ENCODE measurements at regions not wholly inside any gene's neighbourhood (a gene's known extent, or its start where the extent isn't known, plus 50 kb on each side); places are given as distances from the start of the nearest gene placed in this dataset.

DNA sequence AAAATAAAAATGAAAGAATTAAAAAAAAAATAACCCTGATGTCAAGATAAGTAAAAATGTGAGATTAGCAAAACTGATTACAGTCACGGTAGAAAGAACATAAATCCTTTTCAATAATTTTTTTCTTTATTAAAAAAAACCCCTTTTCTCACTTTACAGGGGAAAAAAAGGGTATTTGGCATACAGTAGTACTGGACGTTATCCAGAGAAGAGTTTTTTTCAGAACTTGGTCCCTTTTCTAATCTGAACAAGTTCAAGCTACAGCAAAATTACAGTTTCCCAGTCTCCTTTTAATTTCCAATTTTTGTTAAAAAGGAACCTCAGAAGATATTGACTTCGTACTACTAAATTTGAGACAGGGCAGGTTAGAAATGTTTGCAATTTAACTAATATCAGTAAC lies 134.7 kb upstream of the DCN start:
- no peak for TF ChIP-seq EZH2phosphoT487 (IDR thresholded peaks at IDR 0.05; ENCODE audit: low read length)
- no peak overlapping the region for H3K4me2 ChIP-seq (ENCODE audit: low read depth, low read length)
- no peaks in the 10 kb centered on the region for H3K9me3 ChIP-seq (replicated peaks; ENCODE audit: insufficient read depth, low read length)
- H3F3A ChIP-seq (ENCODE audit: insufficient read depth, low read length), result no peaks in the 10 kb centered on the region
- H3K79me2 ChIP-seq (ENCODE audit: low read length), result no peaks in the 10 kb centered on the region
- H3K36me3 ChIP-seq (replicated peaks; ENCODE audit: insufficient read depth, low read length), result no peaks in the 10 kb centered on the region
- no peak overlapping the region for H3K4me3 ChIP-seq (ENCODE audit: low read length)
- no peak overlapping the region for H3K27ac ChIP-seq (ENCODE audit: low read length)
- H3K4me1 ChIP-seq (ENCODE audit: low read length), result no peaks in the 10 kb centered on the region
- no peak overlapping the region for H2AFZ ChIP-seq (ENCODE audit: low read length)
- H3K9ac ChIP-seq (ENCODE audit: low read length), result no peak overlapping the region
- H3K9me2 ChIP-seq (replicated peaks; ENCODE audit: insufficient read depth, low read length), result no peaks in the 10 kb centered on the region
- no peak for DNase-seq
- no peaks in the 10 kb centered on the region for H4K20me1 ChIP-seq (ENCODE audit: insufficient read depth, low read length)
- H3K27me3 ChIP-seq (replicated peaks; ENCODE audit: insufficient read depth, low read length), result no peaks in the 10 kb centered on the region

- H3F3A ChIP-seq (ENCODE audit: insufficient read depth, low read length), result no peaks in the 10 kb centered on the region
- H3K27me3 ChIP-seq (replicated peaks; ENCODE audit: insufficient read depth, low read length), result no peaks in the 10 kb centered on the region
- H3K4me3 ChIP-seq (ENCODE audit: low read length), result no peak overlapping the region
- H3K9me2 ChIP-seq (replicated peaks; ENCODE audit: insufficient read depth, low read length), result no peaks in the 10 kb centered on the region
- H4K20me1 ChIP-seq (ENCODE audit: insufficient read depth, low read length), result no peaks in the 10 kb centered on the region
- no peaks in the 10 kb centered on the region for H3K9me3 ChIP-seq (replicated peaks; ENCODE audit: insufficient read depth, low read length)
- no peak overlapping the region for H3K4me2 ChIP-seq (ENCODE audit: low read depth, low read length)
- no peaks in the 10 kb centered on the region for H3K36me3 ChIP-seq (replicated peaks; ENCODE audit: insufficient read depth, low read length)
- H3K79me2 ChIP-seq (ENCODE audit: low read length), result no peaks in the 10 kb centered on the region
- no peak overlapping the region for H3K9ac ChIP-seq (ENCODE audit: low read length)
- no peak for DNase-seq
- H2AFZ ChIP-seq (ENCODE audit: low read length), result no peak overlapping the region
- H3K4me1 ChIP-seq (ENCODE audit: low read length), result no peaks in the 10 kb centered on the region
- H3K27ac ChIP-seq (ENCODE audit: low read length), result no peak overlapping the region
- TF ChIP-seq EZH2 (optimal IDR thresholded peaks at IDR 0.05; ENCODE audit: low read depth, low read length) (no peak), CTCF (IDR thresholded peaks at IDR 0.05; ENCODE audit: low read length) (no peak), EZH2phosphoT487 (IDR thresholded peaks at IDR 0.05; ENCODE audit: low read length) (no peak)
Observed at GRCh38 chr12:91316907-91317269, 134.3 kb upstream of the DCN start.

DNA sequence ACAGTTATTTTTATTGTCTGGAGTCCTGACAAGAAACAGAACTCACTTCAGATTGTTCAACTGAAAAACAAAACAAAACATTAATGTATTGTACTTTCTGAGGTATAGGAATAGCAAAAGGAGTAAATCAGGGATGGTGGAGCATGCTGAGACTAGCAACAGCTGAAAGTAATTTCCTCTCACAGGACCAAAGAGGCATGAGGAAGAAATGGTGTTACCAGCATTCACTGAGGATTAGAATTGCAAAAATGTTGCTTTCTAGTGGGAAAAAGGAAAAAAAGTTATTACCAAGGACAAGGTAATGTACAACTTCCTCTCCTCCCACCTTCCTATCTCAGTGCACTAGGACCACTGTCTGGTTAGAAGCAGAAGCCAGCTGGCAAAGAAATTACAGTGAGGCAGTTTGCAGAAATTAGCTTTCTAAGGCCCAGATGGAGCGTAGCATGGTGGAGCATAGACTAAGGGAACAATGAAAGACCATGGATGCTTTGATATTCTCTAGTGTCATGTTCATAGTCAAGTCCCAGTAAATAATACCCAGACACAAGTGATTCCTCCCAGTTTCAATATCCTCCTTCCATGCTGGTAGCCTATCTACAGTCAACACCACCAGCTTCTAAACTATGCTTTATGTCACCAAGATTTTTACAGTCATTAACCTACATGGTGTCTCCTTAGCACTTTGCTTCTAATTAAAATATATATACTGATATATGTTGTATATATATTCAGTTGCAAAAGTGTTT lies 133.7 kb upstream of the DCN start:
- Histone ChIP-seq H3K9me2 (replicated peaks; ENCODE audit: insufficient read depth, low read length) (no peaks in the 10 kb centered on the region), H3K27ac (ENCODE audit: low read length) (no peak overlapping the region), H3K4me3 (ENCODE audit: low read length) (no peak overlapping the region), H3K4me1 (ENCODE audit: low read length) (no peaks in the 10 kb centered on the region), H3K27me3 (replicated peaks; ENCODE audit: insufficient read depth, low read length) (no peaks in the 10 kb centered on the region), H3K9me3 (replicated peaks; ENCODE audit: insufficient read depth, low read length) (no peaks in the 10 kb centered on the region), H3K79me2 (ENCODE audit: low read length) (no peaks in the 10 kb centered on the region), H3K36me3 (replicated peaks; ENCODE audit: insufficient read depth, low read length) (no peaks in the 10 kb centered on the region), H3F3A (ENCODE audit: insufficient read depth, low read length) (no peaks in the 10 kb centered on the region), H2AFZ (ENCODE audit: low read length) (no peak overlapping the region), H3K9ac (ENCODE audit: low read length) (no peak overlapping the region), H3K4me2 (ENCODE audit: low read depth, low read length) (no peak overlapping the region), H4K20me1 (ENCODE audit: insufficient read depth, low read length) (no peaks in the 10 kb centered on the region)
- DNase-seq, result no peak
- TF ChIP-seq EZH2phosphoT487 (IDR thresholded peaks at IDR 0.05; ENCODE audit: low read length) (no peak), CTCF (IDR thresholded peaks at IDR 0.05; ENCODE audit: low read length) (no peak), EZH2 (optimal IDR thresholded peaks at IDR 0.05; ENCODE audit: low read depth, low read length) (no peak)

DNA sequence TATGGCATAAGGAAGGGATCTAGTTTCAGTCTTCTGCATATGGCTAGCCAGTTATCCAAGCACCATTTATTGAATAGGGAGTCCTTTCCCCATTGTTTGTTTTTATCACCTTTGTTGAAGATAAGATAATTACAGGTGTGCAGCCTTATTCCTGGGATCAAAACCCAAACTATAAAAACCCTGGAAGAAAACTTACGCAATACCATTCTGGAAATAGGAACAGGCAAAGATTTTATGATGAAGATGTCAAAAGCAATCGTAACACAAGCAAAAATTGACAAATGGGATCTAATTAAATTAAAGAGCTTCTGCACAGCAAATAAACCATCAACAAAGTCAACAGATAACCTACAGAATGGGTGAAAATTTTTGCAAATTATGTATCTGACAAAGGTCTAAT lies 128.5 kb upstream of the DCN start:
- H3K27me3 ChIP-seq (replicated peaks; ENCODE audit: insufficient read depth, low read length), result no peaks in the 10 kb centered on the region
- no peaks in the 10 kb centered on the region for H3K9me2 ChIP-seq (replicated peaks; ENCODE audit: insufficient read depth, low read length)
- no peaks in the 10 kb centered on the region for H3K4me1 ChIP-seq (ENCODE audit: low read length)
- no peak for DNase-seq
- no peaks in the 10 kb centered on the region for H4K20me1 ChIP-seq (ENCODE audit: insufficient read depth, low read length)
- no peak overlapping the region for H2AFZ ChIP-seq (ENCODE audit: low read length)
- no peak overlapping the region for H3K4me3 ChIP-seq (ENCODE audit: low read length)
- no peak overlapping the region for H3K9ac ChIP-seq (ENCODE audit: low read length)
- TF ChIP-seq EZH2 (optimal IDR thresholded peaks at IDR 0.05; ENCODE audit: low read depth, low read length) (no peak), EZH2phosphoT487 (IDR thresholded peaks at IDR 0.05; ENCODE audit: low read length) (no peak), CTCF (IDR thresholded peaks at IDR 0.05; ENCODE audit: low read length) (no peak)
- no peaks in the 10 kb centered on the region for H3F3A ChIP-seq (ENCODE audit: insufficient read depth, low read length)
- H3K9me3 ChIP-seq (replicated peaks; ENCODE audit: insufficient read depth, low read length), result no peaks in the 10 kb centered on the region
- H3K36me3 ChIP-seq (replicated peaks; ENCODE audit: insufficient read depth, low read length), result no peaks in the 10 kb centered on the region
- no peaks in the 10 kb centered on the region for H3K79me2 ChIP-seq (ENCODE audit: low read length)
- no peak overlapping the region for H3K27ac ChIP-seq (ENCODE audit: low read length)
- H3K4me2 ChIP-seq (ENCODE audit: low read depth, low read length), result no peak overlapping the region
